K562 (cell line): ENCODE measurements at regions not wholly inside any gene's neighbourhood (a gene's known extent, or its start where the extent isn't known, plus 50 kb on each side); places are given as distances from the start of the nearest gene placed in this dataset.

Source experiments
- CBX3 ChIP-seq, 2 experiments: IDR thresholded peaks; 1 replicate in 1 of 2; 2 replicates in 1 of 2; pipeline ENCODE4 v1.6.1; 2012; ENCODE audit warnings: inconsistent platforms in 2 of 2, low read length in 2 of 2, borderline replicate concordance in 1 of 2, control low read depth in 1 of 2
- GABPA ChIP-seq: fragments of 200-800 bp; sonication (Bioruptor generic); conservative IDR thresholded peaks from 2 replicates; pipeline ENCODE4 v1.6.1; 2016; ENCODE audit warnings: low read depth, missing genetic modification characterization, missing compliant biosample characterization
- HNRNPLL ChIP-seq: fragments of 200-400 bp; formaldehyde crosslinking; IDR thresholded peaks from 2 replicates; pipeline ENCODE4 v1.6.1; 2017; ENCODE audit warnings: low read length, low read depth, mild to moderate bottlenecking; ENCODE audit not compliant: poor library complexity, severe bottlenecking
- PTTG1 ChIP-seq: fragments of 450-650 bp; IDR thresholded peaks from 2 replicates; pipeline ENCODE4 v1.6.1; 2016; ENCODE audit warnings: low read depth, mild to moderate bottlenecking, missing genetic modification characterization, missing compliant biosample characterization
- TF ChIP-seq, protein P1 (sequence below), 2 experiments: IDR thresholded peaks in 1 of 2; conservative IDR thresholded peaks in 1 of 2; 2 replicates each; pipeline ENCODE4 v1.6.1; 2016; ENCODE audit warnings: low read depth in 2 of 2, mild to moderate bottlenecking in 1 of 2, missing compliant biosample characterization in 1 of 2, missing genetic modification characterization in 1 of 2, moderate library complexity in 1 of 2
- TF ChIP-seq, protein P2 (sequence below), 3 experiments: fragments of 200-800 bp in 1 of 3; sonication (Bioruptor generic) in 1 of 3; sonication (generic) in 1 of 3; formaldehyde crosslinking in 1 of 3; IDR thresholded peaks; 2 replicates each; pipeline versions ENCODE4 v1.6.1 to v1.8.0; 2016 to 2022; ENCODE audit warnings: mild to moderate bottlenecking in 2 of 3, missing compliant biosample characterization in 2 of 3, missing genetic modification characterization in 2 of 3, missing genetic modification reagents in 1 of 3
- TF ChIP-seq, protein P3 (sequence below): fragments of 450-650 bp; formaldehyde crosslinking; IDR thresholded peaks from 2 replicates; pipeline ENCODE4 v1.4.0; 2022; ENCODE audit warnings: mild to moderate bottlenecking, moderate library complexity
- TF ChIP-seq, protein P4 (sequence below): fragments of 250-450 bp; sonication (Bioruptor Pico); IDR thresholded peaks from 2 replicates; pipeline ENCODE4 v1.5.1; 2021; ENCODE audit warnings: mild to moderate bottlenecking

DNA sequence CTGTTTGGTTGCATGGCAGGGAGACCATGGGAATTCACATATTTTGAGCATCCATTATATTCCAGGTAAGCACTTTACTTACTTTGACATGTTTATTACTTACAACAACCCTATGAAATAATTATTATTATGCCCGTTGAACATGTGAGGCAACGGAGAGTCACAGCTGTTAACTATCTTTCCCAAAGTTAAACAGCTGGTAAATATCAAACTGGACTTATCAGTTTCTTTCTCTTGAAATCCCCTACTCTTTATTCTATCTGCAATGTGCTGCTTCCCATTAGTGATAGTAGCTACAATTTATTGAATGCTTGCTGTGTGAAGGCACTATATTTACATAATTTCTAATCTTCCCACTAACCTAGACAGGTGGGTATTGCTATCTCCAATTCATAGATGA is 847.7 kb upstream of the MAP3K7 start (continued):
- TF ChIP-seq, protein P1, sequence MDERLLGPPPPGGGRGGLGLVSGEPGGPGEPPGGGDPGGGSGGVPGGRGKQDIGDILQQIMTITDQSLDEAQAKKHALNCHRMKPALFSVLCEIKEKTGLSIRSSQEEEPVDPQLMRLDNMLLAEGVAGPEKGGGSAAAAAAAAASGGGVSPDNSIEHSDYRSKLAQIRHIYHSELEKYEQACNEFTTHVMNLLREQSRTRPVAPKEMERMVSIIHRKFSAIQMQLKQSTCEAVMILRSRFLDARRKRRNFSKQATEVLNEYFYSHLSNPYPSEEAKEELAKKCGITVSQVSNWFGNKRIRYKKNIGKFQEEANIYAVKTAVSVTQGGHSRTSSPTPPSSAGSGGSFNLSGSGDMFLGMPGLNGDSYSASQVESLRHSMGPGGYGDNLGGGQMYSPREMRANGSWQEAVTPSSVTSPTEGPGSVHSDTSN (CRISPR knock-in tag; IDR thresholded peaks at IDR 0.05; ENCODE audit: low read depth), result no peak
- TF ChIP-seq, protein P1 (tag; conservative IDR thresholded peaks at IDR 0.05; ENCODE audit: low read depth), result no peak
- TF ChIP-seq GABPA (no peak), PTTG1 (tag) (no peak), CBX3 (IDR thresholded peaks at IDR 0.05; ENCODE audit: borderline replicate concordance in 1 of 2, low read length in 2 of 2) (no peak), HNRNPLL (no peak)
- TF ChIP-seq, protein P2, sequence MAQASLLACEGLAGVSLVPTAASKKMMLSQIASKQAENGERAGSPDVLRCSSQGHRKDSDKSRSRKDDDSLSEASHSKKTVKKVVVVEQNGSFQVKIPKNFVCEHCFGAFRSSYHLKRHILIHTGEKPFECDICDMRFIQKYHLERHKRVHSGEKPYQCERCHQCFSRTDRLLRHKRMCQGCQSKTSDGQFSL (CRISPR knock-in tag; IDR thresholded peaks at IDR 0.05), result no peak
- TF ChIP-seq, protein P2 (tag; IDR thresholded peaks at IDR 0.05), result no peak
- TF ChIP-seq, protein P3, sequence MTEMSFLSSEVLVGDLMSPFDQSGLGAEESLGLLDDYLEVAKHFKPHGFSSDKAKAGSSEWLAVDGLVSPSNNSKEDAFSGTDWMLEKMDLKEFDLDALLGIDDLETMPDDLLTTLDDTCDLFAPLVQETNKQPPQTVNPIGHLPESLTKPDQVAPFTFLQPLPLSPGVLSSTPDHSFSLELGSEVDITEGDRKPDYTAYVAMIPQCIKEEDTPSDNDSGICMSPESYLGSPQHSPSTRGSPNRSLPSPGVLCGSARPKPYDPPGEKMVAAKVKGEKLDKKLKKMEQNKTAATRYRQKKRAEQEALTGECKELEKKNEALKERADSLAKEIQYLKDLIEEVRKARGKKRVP, result no peak
- TF ChIP-seq, protein P4, sequence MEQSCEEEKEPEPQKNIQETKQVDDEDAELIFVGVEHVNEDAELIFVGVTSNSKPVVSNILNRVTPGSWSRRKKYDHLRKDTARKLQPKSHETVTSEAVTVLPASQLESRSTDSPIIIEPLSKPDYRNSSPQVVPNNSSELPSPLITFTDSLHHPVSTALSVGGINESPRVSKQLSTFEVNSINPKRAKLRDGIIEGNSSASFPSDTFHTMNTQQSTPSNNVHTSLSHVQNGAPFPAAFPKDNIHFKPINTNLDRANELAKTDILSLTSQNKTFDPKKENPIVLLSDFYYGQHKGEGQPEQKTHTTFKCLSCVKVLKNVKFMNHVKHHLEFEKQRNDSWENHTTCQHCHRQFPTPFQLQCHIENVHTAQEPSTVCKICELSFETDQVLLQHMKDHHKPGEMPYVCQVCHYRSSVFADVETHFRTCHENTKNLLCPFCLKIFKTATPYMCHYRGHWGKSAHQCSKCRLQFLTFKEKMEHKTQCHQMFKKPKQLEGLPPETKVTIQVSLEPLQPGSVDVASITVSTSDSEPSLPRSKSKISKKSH (CRISPR knock-in tag), result no peak
- TF ChIP-seq, all 486 proteins: peak for 0
